GM19463 (cell line): ENCODE measurements at regions not wholly inside any gene's neighbourhood (a gene's known extent, or its start where the extent isn't known, plus 50 kb on each side); places are given as distances from the start of the nearest gene placed in this dataset.
"Not testable (repeated sequence)": the region's sequence is repeated elsewhere in the genome, so short reads cannot be mapped to it uniquely, and the experiment has no call there.

Experiments used
- ATAC-seq: cut with Tn5 transposase; IDR thresholded peaks from one replicate; pipeline ENCODE4 v1.9.1; 2021; ENCODE audit warnings: mild to moderate bottlenecking, moderate library complexity; ENCODE audit not compliant: unreplicated experiment

DNA sequence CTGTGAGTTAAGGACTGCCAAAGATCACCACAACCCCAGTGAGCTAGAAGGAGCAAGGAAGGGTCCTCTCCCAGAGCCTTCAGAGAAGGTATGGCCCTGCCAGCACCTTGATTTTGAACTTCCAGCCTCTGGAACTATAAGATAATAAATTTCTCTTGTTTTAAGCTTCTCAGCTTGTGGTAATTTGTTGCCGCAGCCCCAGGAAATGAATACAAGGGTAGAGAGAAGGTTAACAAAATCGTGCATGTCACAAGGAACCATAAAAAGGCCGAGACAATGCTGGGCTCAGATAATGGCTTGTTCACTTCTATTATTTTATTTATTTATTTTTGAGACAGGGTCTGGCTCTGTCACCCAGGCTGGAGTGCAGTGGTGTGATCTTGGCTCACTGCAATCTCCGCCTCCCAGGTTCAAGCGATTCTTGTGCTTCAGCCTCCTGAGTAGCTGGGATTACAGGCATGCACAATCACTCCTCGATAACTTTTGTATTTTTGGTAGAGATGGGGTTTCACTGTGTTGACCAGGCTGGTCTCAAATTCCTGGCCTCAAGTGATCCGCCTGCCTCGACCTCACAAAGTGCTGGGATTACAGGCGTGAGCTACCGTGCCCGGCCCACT, 71.5 kb downstream of the WSB1 start:
- ATAC-seq = not testable (repeated sequence)

DNA sequence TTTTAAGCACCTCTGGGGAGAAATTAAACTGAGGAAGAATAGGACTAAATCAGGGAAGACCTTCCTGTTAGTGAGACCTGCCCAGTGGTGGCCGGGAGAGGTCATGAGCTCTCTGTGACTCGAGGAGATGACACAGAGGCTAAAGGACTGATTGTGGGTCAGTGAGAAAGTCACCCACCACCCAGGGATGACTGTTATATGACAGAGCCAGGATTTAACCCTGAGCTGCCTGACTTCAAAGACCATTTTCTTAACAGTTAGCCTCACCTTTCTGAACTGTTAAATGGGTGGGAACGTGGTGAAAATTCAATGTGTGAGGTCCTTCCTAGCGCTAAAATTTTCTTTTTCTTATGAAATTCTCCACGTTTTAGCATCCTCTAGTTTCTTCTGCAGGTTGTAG, 72.5 kb downstream of the WSB1 start:
- ATAC-seq = no peak

GRCh38 chr17:27367121-27367981, 73.4 kb downstream of the WSB1 start:
- ATAC-seq = no peak

- no peak for ATAC-seq
Observed at GRCh38 chr17:27368151-27368795, 74.4 kb downstream of the WSB1 start.

- no peak for ATAC-seq
Observed at GRCh38 chr17:27368980-27369379, 75.1 kb downstream of the WSB1 start.

GRCh38 chr17:27370776-27371175, 76.9 kb downstream of the WSB1 start:
- no peak for ATAC-seq

DNA sequence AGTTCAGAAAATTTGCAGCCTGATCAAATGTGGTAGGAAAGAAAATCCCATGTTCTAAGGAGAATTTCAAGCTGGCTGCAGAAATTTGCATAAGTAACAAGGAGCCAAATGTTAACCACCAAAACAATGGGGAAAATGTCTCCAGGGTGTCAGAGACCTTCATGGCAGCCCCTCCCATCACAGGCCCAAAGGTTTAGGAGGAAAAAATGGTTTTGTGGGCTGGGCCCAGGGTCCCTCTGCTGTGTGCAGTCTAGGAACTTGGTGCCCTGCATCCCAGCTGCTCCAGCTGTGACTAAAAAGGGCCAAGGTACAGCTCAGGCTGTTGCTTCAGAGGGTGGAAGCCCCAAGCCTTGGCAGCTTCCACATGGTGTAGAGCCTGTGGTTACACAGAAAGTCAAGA, 79.8 kb downstream of the WSB1 start:
- ATAC-seq = not testable (repeated sequence)

- no peak for ATAC-seq
Observed at GRCh38 chr17:27376637-27377547, 79.4 kb upstream of the KSR1 start.

- no peak for ATAC-seq
Observed at GRCh38 chr17:27378482-27379175, 77.6 kb upstream of the KSR1 start.

DNA sequence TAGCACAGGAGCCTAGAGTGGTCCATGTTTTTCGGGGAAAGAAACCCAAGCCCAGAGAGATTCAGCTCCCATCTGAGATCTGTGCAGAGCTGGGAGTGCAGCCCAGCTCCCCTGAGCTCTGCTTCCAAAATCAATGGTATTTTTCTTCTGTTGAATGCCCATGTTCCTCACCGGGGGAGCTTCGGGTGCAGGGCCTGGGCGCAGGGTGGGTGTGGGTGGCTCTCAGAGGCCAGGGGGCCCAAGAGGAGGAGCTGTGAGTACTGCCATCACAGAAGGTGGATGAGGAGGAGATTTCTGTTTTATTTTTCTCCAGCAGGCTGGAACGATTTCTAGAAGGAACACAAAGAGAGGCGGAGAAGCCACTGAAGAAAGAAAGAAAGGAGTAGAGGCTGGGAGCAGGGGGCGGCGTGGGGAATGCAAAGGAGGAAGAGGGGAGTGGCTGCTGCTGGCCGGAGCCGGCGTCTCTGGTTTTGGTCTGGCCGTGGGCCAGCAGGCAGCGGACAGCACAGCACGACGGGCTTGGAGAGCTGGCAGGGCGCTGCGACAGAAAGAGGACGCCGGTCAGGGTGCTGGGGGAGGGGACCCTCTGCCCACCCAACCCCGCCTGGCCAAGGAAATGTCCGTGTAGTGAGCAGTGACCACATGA, 76.2 kb upstream of the KSR1 start:
- ATAC-seq = no peak

DNA sequence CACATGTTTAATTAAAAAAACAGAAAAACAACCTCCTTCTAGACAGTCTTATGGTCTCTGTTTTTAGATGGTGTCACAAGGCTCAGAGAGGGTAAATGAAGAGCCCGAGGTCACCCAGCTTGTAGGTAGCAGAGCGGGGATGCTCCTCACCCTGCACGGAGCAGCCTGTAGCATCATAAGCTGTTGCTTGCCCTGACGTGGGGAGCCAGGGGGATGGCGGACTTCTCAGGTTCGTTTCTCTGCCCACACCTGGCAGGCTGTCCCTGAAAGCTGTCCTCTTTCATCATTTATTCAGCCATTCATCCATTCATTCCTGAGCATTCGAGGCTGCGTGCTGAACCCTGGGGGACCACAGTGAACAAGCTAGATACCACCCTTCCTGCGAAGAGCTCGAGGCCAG, 75.7 kb upstream of the KSR1 start:
- ATAC-seq = no peak

GRCh38 chr17:27381007-27381501, 75.2 kb upstream of the KSR1 start:
- no peak for ATAC-seq

GRCh38 chr17:27382025-27382424, 74.2 kb upstream of the KSR1 start:
- no peak for ATAC-seq

DNA sequence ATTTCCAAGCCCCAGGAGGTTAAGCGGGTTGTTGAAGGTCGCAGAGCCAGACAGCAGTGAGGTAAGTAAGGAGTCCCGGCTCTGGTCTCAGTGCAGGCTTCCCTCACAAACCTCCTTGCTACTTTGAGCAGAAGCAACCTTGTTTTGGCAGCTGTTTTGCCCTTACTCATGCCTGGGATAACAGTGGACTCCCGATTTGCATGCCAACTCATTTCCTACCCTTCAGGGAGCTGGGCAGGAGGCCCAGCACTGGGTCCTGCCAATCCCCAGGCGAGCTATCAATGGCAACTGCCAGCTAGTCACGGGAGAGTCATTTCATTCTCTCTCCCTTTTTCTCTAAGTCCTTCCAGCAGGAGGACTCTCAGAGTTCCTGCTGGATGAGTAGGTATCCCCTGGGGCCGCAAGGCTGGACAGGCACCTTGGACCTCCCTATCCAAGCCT, 72.0 kb upstream of the KSR1 start:
- ATAC-seq = peak; percentile 36

- no peak for ATAC-seq
Observed at GRCh38 chr17:27384726-27385125, 71.5 kb upstream of the KSR1 start.

DNA sequence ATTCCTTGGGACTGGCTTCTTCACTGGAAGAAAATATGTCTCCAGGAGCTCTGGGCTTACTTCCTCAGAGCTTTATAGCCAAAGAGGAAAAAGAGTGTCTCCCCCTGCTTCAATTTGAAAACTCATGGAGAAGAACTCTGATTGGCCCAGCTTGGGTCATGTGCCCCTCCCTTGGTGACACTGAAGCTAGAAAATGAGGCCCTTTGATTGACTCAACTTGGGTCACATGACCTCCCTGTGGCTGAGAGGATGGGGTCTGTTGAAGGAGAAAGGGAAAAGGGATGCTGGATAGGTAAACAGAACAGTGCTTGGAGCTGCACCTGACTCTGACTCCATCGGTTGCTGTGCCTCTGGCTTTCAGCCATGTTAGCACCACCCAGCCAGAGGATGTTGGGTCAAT, 70.6 kb upstream of the KSR1 start:
- no peak for ATAC-seq

- no peak for ATAC-seq
Observed at GRCh38 chr17:27386206-27387075, 69.8 kb upstream of the KSR1 start.

- no peak for ATAC-seq
Observed at GRCh38 chr17:27389542-27390140, 66.6 kb upstream of the KSR1 start.
